LNCAP (cell line): ENCODE measurements at regions not wholly inside any gene's neighbourhood (a gene's known extent, or its start where the extent isn't known, plus 50 kb on each side); places are given as distances from the start of the nearest gene placed in this dataset.

Source experiments
- TF ChIP-seq, protein P1 (sequence below): fragments of 450-650 bp; IDR thresholded peaks from 2 replicates; pipeline ENCODE4 v1.5.1; 2017; ENCODE audit warnings: mild to moderate bottlenecking

DNA sequence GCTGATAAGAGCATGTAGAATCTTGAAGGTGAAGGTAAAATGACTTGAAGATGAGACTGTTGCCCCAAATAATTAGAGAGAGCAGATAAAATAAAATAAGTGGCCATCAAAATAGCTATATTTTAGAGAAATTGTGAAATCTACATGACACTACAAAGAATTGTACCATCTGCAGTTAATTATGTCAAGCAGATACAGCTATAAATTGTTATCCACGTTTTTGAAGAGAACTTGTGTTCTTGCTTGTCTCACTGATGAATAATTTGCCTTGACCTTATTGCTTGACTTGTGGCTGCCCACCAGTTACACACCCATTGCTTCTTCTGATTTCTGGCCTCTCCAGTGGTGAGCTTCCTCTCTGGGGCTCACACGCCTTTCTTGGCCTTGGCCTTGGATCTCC is 75.8 kb upstream of the TNIP3 start:
- TF ChIP-seq, protein P1, sequence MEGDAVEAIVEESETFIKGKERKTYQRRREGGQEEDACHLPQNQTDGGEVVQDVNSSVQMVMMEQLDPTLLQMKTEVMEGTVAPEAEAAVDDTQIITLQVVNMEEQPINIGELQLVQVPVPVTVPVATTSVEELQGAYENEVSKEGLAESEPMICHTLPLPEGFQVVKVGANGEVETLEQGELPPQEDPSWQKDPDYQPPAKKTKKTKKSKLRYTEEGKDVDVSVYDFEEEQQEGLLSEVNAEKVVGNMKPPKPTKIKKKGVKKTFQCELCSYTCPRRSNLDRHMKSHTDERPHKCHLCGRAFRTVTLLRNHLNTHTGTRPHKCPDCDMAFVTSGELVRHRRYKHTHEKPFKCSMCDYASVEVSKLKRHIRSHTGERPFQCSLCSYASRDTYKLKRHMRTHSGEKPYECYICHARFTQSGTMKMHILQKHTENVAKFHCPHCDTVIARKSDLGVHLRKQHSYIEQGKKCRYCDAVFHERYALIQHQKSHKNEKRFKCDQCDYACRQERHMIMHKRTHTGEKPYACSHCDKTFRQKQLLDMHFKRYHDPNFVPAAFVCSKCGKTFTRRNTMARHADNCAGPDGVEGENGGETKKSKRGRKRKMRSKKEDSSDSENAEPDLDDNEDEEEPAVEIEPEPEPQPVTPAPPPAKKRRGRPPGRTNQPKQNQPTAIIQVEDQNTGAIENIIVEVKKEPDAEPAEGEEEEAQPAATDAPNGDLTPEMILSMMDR, result no peak

DNA sequence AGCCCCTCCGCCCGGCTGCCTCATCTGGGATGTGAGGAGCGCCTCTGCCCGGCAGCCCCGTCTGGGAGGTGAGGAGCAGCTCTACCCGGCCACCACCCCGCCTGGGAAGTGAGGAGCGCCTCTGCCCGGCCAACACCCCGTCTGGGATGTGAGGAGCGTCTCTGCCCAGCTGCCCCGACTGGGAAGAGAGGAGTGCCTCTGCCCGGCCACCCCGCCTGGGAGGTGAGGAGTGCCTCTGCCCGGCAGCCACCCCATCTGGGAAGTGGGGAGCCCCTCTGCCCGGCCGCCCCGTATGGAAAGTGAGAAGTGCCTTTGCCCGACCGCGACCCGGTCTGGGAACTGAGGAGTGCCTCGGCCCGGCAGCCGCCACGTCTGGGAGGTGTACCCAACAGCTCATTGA is 74.3 kb upstream of the TNIP3 start:
- TF ChIP-seq, protein P1, result no peak

DNA sequence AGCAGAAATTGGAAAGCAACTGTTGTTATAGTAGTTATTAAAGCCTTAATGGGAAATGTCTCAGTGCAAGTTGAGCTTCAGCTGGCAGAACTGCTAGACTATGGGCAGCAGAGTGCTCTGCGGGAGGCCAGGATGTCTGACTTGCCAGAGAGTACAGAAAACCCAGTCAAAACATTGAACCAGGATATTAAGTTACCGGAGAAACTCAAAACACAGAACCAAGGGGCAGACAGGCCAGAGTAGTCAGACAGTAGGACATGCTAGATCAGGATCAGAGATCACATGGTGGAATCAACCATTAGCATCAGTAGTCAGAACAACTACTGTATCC is 72.9 kb upstream of the TNIP3 start:
- TF ChIP-seq, protein P1, result no peak

DNA sequence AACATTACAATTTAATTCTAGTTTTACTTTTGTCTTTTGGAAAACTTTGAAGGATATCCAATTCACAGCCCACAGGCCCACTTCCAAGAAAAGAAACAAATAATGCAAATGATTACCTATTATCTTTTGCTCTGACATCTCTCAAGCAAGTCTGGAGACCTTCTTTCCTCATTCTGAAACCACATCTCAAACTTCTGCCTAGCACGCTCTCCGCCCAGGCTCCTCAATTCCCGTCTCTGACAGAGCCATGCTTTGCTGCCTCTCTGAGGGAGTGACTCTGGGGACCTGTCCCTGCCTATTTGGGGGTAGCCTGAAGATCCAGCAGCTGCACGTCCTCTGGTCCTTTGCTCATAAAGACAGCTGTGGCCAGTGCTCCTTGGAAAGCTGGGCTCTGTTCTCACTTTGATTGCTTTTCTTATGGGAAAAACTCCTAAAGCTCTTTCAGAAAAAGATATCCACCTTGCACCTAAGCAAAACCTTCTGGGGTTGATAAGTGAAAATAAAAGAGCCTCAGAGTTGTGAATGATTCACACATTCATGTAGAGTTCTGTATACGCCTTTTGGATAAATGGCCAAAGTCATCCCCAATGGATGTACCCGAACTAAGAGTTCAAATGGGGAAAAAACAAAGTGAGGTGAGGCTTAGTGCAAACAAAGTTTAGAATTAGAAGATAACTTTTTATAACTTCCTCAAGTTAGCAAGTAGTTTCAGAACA is 72.4 kb upstream of the TNIP3 start:
- TF ChIP-seq, protein P1, result no peak

DNA sequence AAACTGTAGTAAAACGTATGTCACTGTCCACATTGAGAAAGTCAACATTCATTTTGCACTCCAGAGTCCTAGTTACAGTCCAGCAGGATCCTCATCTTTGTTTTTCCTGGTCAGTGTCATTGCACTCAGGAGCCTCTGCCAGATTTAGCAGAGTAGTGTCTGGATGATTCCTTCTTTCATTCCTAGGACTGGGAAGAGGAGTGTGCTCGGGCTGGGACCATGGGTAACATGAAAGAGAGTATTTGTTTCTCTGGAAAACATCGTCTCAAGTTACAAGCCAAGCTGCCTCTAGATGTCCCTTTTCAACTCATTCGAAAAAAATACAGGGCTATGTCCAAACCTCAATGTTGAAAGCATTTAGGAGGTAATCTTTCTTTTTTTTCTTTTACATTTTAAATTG is 69.9 kb upstream of the TNIP3 start:
- TF ChIP-seq, protein P1, result no peak

DNA sequence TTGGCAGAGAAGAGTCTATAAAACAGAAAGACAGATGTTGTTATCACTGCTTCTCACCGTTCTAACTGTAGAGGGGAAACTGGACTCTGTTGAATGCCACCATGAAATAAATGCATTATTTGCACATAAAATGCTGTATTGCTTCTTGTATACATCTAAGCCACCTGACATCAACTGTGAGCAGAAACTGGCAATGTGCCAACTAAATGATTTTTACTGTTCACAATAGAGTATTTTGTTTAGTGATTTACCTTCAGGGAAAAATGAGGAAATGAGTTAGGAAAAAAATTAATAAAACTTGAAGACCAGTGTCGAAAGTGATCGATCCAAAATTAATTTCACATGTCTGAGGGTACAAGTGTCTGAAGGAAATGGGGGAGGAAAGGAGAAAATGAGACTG is 65.9 kb upstream of the TNIP3 start:
- TF ChIP-seq, protein P1, result no peak

DNA sequence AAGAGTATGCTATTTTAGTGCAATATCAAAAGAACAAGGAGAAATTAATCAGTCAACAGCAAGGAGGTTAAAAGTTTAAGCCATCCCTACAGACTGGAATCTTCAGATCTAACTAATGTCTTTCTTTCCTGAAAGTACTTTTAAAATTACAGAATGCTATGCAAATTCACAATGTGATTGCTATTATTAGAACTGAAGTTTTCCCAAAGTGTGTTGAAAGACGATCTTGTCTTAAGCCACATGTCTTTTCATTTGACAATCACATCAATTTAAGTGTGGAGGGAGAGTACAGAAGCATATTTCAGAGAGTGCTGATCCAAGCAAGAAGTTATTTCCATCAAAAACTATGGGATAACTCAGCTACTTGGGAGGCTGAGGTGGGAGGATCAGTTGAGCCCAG is 64.7 kb upstream of the TNIP3 start:
- TF ChIP-seq, protein P1, result no peak

DNA sequence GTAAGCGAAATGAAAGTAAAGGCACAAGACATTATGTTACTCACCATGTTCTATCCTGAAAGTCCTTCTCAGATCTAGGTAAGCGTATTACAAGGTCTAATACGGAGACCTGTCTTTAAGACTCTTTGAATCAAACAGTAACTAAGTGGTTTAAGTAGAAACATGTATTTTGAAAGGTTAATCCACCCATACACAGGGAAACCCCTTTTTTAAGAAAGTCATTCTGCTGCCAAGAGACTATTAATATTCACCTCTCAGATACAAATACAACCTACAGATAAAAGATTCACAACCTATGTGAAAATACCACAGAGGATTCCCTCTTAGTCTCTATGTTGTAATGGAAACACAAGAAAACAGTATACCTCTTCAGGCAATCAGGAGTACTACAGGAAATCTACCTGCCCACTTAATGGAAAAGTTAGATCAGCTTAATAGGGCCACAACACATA is 63.2 kb upstream of the TNIP3 start:
- TF ChIP-seq, protein P1, result no peak
